ENCODE measurements at regions not wholly inside any gene's neighbourhood (a gene's known extent, or its start where the extent isn't known, plus 50 kb on each side); places are given as distances from the start of the nearest gene placed in this dataset.
A peak's percentile ranks its signal among the peaks of the same experiment; 100 is the strongest.

DNA sequence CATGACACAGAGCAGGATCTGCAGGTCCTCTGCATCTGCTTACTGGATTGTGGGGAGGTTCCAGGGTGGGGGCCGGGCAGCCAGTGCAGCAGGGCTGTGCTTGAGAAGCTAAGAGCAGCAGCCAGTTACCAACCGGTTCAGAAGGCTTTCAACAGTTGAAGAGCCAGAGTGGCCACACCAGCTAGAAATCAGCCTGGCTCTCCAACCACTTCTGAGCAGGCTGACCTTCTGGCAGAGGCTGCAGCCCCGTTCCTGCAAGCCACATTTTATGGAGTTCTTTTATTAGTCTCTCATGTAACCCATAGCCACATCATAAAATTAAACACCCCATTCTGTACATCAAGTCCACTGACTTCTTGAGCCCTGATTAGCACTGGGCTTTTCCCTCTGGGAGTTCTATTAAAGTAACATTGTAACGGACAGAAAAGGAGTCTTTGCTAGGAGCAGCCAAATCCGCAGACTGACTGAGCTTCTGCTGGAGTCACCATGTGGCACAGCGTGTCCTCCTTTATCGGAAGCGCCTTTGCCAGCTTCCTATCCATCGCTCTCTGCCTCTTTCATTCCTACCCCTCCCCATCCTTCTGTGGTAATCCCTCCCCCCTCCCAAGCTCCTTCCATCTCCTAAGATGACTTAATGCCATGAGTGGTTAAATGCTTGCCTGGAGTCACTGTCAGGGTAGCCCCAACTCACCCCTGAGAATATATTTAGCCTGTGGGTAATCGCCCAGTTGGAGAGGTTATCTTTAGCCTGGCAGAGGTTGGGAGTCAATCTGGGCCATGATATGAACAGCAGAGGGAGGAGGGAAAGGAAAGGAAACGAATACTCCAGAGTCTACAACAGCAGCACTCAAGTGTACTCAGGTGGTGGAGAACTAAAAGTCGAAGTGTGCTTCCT is 138.5 kb upstream of the HES1 start:
- no peaks in the 10 kb centered on the region for H3K9me3 ChIP-seq
- 35% methylated on average over 12 of the region's 12 CpGs for WGBS
- peak; percentile 57 for DNase-seq (ENCODE audit: low spot score)
- TF ChIP-seq, protein P1, sequence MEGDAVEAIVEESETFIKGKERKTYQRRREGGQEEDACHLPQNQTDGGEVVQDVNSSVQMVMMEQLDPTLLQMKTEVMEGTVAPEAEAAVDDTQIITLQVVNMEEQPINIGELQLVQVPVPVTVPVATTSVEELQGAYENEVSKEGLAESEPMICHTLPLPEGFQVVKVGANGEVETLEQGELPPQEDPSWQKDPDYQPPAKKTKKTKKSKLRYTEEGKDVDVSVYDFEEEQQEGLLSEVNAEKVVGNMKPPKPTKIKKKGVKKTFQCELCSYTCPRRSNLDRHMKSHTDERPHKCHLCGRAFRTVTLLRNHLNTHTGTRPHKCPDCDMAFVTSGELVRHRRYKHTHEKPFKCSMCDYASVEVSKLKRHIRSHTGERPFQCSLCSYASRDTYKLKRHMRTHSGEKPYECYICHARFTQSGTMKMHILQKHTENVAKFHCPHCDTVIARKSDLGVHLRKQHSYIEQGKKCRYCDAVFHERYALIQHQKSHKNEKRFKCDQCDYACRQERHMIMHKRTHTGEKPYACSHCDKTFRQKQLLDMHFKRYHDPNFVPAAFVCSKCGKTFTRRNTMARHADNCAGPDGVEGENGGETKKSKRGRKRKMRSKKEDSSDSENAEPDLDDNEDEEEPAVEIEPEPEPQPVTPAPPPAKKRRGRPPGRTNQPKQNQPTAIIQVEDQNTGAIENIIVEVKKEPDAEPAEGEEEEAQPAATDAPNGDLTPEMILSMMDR (IDR thresholded peaks at IDR 0.05), result no peak
- peak; percentile 70 for TF ChIP-seq POLR2AphosphoS5 (IDR thresholded peaks at IDR 0.05)
- no peak overlapping the region for H3K4me3 ChIP-seq
- intact Hi-C loops (cut with DNase I), result no loop called here
- H3K27me3 ChIP-seq (replicated peaks; ENCODE audit: insufficient read depth), result no peaks in the 10 kb centered on the region
- H3K27ac ChIP-seq, result peak overlapping the region; percentile 46 to 70
- H3K4me1 ChIP-seq (replicated peaks), result no peaks in the 10 kb centered on the region
- no peaks in the 10 kb centered on the region for H3K36me3 ChIP-seq

GRCh38 chr3:193998123-193998448 is 137.9 kb upstream of the HES1 start:
- TF ChIP-seq, protein P1 (IDR thresholded peaks at IDR 0.05), result no peak
- TF ChIP-seq POLR2AphosphoS5 (IDR thresholded peaks at IDR 0.05) (peak; percentile 43), POLR2A (IDR thresholded peaks at IDR 0.05) (no peak)
- Histone ChIP-seq H3K9me3 (no peaks in the 10 kb centered on the region), H3K27ac (peak overlapping the region; percentile 46 to 70), H3K4me3 (no peak overlapping the region), H3K27me3 (replicated peaks; ENCODE audit: insufficient read depth) (no peaks in the 10 kb centered on the region), H3K4me1 (replicated peaks) (no peaks in the 10 kb centered on the region), H3K36me3 (no peaks in the 10 kb centered on the region)
- 22% methylated on average over 1 of the region's 1 CpG for WGBS
- DNase-seq (ENCODE audit: low spot score), result no peak
- intact Hi-C loops (cut with DNase I), result no loop called here

DNA sequence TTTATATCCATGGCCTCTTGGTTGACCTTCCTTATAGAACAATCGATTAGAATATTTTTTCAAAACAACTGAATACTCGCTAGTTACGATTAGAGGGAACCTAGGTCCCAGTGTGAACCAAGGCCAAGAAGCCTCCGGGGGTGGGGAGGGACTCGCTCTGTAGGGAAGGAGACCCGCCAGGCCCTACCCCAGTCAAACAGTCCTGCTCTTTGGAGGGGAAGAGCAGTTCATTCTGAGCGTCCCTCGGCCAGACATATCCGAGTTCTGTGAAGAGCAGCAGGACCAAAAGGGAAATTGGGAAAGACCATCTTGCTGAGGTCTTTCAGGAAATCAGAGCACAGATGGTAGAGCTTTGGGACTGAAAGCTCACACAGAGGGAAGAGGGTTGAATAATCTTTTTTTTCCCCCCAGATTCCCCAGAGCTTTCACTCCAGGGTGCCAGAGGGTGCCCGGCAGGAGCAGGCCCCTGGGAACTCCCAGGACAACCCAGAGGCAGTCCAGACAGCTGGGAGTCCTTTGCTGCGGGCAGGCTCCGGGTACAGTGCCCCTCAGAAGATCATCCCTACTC is 137.2 kb upstream of the HES1 start:
- intact Hi-C loops (cut with DNase I), result no loop called here
- no peaks in the 10 kb centered on the region for H3K27me3 ChIP-seq (replicated peaks; ENCODE audit: insufficient read depth)
- no peak for DNase-seq (ENCODE audit: low spot score)
- TF ChIP-seq, protein P1 (IDR thresholded peaks at IDR 0.05), result no peak
- TF ChIP-seq POLR2AphosphoS5 (IDR thresholded peaks at IDR 0.05) (no peak), POLR2A (IDR thresholded peaks at IDR 0.05) (no peak)
- no peak overlapping the region for H3K4me3 ChIP-seq
- WGBS, result 94% methylated on average over 12 of the region's 12 CpGs
- H3K4me1 ChIP-seq (replicated peaks), result peaks cover 4% of the 10 kb centered on the region
- H3K27ac ChIP-seq, result peak overlapping the region; percentile 46 to 70
- H3K9me3 ChIP-seq, result no peaks in the 10 kb centered on the region
- no peaks in the 10 kb centered on the region for H3K36me3 ChIP-seq

DNA sequence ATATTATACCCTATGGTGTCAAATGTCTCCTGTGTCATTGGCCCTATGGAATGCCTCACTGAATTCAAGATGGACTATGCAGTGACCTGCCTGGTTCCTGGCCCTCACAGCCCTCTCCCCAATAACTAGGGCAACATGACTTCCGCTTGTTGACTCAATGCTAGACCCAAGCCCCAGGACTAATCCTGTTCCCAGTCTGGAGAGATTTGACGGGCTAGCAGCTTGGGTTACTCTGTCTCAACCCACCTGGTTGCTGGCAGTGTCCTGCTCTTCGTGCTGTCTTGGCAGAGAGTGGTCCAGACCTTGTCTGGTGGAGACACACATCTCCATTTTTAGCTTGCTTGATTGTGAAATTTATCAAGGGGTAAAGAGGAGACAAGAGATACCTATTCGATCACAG is 135.8 kb upstream of the HES1 start:
- WGBS, result 94% methylated on average over 4 of the region's 4 CpGs
- intact Hi-C loops (cut with DNase I), result loop anchor here (10.0 kb wide), 1 partner anchor 205 kb away; no protein-coding TSS in a partner anchor

More for the DNA sequence above, 135.8 kb upstream of the HES1 start:
- TF ChIP-seq, protein P1 (IDR thresholded peaks at IDR 0.05), result no peak
- no peak for TF ChIP-seq POLR2AphosphoS5 (IDR thresholded peaks at IDR 0.05)
- TF ChIP-seq POLR2A (IDR thresholded peaks at IDR 0.05), result no peak
- Histone ChIP-seq H3K4me1 (replicated peaks) (peaks cover 7% of the 10 kb centered on the region), H3K36me3 (no peaks in the 10 kb centered on the region), H3K4me3 (no peak overlapping the region), H3K27ac (no peak overlapping the region), H3K27me3 (replicated peaks; ENCODE audit: insufficient read depth) (no peaks in the 10 kb centered on the region), H3K9me3 (no peaks in the 10 kb centered on the region)
- DNase-seq (ENCODE audit: low spot score), result no peak

Measured in prostate gland (tissue), 2 donors.